GM19324 (cell line): ENCODE measurements at regions not wholly inside any gene's neighbourhood (a gene's known extent, or its start where the extent isn't known, plus 50 kb on each side); places are given as distances from the start of the nearest gene placed in this dataset.

ENCODE experiments used
- ATAC-seq: cut with Tn5 transposase; IDR thresholded peaks from one replicate; pipeline ENCODE4 v1.9.1; 2021; ENCODE audit warnings: mild to moderate bottlenecking, moderate library complexity; ENCODE audit not compliant: unreplicated experiment, low FRiP score

DNA sequence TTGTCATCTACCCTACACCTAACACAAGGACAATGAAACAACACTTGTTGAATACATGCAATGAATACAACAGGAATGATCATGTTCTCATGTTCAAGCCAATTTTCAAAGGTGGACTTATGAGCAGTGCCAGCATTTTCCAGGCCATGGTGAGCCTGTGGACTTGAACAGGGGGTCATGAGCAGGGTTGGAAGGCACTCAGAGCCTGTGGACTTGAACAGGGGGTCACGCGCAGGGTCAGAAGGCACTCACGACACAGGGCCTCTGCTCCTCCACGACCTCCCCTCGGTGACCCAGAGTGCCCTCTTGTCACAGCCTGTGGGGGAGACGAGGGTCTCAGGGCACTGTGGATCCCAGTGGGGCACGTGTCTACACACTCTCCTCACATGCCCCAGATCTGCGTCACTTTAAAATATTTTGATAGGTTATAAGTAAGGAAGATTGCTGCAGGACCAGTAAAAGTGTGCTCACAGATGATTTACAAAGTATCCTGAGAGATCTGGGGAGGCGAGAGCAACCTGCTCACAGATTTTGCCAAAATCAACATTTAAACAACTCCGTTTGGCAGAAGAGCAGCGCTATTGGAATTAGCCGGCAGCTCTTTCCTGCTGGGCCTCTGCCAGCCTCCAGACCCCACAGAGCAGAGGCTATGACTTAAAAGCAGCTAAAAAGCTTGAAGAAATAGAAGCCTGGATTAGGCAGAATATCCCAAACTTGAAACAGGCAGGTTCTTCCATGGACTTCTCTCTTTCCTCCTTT is 121.9 kb downstream of the TMEM18 start:
- no peak for ATAC-seq

DNA sequence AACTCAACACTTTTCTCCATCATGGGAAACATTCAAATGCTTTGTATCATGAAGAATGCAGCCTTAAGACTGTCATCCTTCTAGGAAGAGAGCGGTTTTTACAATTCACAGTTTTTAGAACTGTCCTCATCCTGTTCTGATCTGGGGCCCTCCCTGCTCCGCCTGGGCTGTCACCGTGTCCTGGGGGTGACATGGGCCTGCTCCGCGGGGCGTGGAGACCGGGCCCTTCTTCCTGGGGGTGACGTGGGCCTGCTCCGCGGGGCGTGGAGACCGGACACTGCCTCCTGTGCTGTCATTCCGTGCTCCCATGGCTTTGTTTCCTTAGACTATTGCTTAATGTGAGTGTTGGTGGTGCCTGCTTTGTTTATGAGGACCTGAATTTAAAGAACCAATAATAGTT is 122.8 kb downstream of the TMEM18 start:
- ATAC-seq = no peak

DNA sequence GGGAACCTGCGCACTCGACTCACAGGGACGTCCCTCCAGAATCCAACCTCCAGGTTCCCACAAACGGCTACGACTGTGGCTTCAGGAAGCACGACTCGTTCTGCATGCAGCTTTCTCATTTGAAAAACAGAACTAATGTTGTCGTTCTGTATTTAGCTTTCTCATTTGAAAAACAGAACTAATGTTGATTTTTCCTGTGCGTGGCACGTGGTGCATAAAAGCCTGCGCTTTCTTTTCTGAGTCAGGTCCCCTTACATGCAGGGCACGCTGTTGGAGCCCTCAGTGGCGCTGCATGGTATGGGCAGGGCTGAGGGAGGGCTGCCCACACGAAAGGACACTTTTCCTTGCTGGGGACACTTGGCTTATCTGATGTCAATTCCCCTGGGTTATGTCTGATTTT is 124.3 kb downstream of the TMEM18 start:
- no peak for ATAC-seq

DNA sequence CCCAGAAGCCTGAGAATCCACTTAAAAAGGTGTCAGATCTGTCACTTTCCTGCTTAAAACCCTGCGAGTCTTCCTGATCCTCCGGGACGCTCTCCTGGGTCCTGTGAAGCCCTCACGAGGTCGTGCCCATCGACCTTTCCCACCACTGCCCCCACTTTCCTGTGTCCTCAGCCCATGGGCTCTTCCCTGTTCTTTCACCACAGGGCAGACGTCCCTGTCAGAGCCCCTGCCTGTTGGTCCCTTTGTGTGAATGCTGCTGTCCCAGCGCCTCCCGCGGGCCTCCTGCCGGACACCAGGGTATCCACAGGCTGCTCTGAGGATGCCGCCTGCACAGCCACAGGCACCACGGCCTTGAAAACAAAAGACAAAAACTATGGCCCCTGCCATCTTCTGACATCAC is 125.6 kb downstream of the TMEM18 start:
- ATAC-seq = no peak

DNA sequence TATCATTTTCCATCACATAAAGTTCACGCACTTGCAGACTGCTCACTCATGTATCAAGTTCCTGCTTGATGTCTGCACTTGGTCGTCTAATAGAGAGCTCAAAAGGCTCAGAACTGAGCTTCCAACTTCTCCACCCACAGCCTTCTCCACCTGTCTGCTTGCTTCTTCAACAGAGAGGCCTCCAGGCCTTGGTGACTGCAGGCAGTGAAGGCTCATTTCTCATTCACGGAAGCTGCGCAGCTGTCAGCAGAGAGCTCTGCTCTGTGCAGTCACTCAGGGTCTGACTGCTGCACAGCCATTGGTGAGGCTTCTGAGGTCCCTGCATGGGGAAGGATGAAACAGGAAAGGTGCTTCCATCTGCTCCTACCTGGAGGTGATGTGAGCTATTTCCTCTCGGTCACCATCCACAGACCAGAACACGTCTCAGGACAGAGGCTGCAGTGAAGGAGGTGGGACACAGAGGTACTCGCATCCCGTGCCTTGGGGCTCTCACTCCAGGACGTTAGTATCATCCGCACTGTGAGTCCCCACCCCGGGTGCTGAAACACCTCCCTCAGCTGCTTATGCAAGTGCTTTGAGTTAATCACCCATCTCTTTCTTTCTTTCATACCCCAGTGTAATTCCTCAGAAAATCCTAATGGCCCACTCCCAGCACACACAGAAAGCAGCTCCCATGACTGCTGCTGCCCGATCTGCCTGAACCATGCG is 126.2 kb downstream of the TMEM18 start:
- no peak for ATAC-seq

DNA sequence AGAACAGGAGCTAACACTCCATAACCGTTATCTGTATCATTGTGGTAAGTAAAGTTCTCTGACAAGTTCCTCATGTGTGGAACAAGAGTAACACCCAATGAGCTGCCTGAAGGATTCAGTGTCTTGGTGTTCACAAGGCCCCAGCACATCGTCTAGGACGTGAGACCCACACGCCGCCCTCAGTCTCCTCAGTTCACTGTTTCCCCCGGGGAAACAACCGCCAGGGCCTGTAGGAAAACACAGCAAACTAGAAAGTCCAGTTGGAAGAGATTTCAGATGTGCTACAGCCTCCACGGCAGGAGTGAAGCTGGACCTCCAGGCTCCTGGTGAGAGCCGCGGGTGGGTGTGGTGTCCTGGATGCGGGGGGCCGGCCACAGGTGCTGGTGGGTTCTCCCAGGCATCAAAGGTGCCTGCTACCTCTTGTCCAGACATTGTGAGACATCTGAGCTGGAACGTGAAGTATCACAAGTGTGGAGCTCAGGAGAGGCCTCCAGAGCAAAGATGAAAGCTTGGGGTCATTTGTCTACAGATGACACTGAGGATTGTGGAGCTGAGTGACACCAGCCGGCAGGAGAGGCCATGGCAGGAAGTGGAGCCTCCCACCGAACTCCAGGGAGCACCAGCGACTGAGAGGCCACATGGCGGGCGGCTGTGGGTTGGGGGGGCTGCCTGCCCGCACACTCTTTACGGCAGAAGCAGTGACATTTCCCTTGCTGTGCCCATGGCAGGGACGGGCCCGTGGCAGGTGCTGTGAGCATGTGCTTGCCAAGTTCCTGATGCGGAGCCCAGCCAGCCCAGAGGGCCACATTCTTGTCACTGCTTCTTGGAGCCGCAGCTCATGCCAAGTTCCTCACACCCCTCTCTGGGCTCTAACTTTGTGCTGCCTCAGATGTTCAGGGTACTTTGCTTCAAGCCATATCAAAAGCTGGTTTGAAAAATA is 131.2 kb downstream of the TMEM18 start:
- ATAC-seq = no peak

DNA sequence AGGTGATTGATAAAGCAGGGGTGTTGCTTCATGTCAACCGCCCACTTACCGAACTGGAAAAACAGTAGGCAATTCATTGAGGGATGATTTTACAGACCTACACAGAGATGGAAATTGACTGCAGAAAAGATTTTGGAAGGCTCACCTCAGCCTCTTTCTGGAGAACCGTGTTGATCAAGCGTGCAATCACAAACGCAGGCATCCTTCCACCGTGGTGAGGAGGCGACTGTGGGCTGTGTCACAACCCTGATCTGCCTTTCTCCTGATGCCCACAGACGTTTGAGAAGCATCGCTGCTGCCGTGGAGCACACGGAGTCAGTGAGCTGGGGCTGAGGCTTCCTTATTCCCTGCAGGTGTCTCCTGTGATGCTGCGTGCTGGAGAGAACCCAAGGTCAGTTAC is 132.0 kb downstream of the TMEM18 start:
- ATAC-seq = no peak

DNA sequence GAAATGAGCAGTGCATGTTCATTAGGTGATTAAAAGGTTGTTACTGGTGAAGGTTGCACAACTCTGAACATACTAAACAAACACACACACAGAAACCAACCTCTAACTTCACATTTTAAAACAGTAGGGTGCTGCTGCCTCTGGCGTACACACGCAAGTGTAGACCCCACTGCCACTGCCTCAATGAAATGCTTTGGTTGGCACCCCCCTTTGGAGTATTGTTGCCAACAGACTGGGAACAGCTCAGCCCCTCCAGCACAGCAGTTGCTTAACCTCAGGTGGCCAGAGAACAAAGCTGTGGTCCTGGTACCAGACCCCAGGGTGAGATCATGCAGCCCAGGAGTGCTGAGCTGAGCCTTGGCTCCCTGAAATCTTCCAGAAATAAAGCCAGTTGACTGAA is 138.6 kb downstream of the TMEM18 start:
- ATAC-seq = no peak

DNA sequence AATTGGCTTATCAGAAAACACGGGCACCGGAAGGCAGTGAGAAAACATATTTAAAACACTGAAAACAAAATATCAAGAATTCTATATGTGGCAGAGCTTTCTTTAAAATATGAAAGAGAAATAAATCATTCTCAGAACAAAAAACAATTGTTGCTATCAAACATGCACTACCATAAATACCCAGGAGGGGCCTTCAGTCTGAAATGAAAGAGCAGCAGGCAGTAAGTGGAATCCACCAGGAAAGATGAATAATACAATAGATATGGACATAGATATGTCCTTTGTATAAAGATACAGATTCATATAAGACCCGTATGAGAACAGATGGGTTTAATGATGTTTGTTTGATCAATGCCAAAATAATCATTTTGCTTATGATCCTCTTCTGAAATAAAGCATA is 142.0 kb downstream of the TMEM18 start:
- ATAC-seq = no peak

DNA sequence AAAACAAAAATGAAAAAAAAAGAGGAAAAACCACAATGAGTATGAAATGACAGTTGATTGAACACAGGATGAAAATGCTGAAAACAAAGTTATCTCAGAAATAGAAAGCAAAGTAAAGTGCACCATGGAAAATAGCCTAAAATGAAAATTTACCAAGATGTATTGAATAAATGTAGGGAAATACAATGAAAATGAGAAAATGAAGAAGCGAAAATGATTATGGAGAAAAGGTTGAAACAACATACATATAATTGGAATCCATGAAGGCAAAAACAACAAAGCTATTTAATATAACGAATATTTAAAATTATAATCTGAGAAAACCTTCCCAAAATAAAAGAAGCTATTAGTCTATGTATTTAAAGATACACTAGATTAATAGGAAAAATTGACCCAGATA is 147.4 kb downstream of the TMEM18 start:
- no peak for ATAC-seq

DNA sequence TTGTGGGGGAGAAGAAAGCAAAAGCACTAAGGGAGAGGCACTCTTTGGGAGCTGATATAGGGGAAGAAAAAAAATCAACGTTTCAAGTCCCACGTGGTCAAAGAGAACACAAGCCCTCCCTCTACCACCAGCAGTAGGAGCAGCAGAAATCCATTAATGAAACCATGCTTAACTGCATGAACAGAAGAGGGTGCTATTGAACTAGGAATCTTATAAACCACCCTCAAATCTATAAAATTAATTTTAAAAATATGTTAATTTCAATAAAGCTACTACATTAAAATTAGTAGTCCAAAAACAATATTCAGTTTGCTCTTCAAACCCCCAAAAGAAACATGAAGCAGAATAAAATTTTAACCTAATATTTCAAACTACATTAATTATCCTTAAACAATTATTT is 147.8 kb downstream of the TMEM18 start:
- no peak for ATAC-seq

DNA sequence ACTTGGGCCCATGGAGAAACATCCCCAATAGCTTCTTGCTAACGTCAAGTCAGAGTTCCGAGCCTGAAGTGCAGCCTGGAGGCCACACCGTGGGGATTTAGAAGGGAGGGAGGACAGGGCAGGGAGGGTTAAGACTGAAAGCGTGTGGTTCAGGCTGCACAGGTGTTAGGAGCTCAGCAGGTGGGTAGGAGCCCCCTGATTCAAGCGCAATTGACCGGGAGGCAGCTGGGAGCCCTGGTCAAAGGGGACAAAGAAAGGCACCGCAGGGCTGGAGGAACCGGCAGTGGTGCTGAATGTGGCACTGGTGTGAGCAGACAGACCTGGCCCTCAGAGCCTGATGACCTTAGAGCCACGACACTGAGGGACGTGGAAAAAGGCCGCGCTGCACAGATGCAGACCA is 149.6 kb downstream of the TMEM18 start:
- ATAC-seq = no peak

DNA sequence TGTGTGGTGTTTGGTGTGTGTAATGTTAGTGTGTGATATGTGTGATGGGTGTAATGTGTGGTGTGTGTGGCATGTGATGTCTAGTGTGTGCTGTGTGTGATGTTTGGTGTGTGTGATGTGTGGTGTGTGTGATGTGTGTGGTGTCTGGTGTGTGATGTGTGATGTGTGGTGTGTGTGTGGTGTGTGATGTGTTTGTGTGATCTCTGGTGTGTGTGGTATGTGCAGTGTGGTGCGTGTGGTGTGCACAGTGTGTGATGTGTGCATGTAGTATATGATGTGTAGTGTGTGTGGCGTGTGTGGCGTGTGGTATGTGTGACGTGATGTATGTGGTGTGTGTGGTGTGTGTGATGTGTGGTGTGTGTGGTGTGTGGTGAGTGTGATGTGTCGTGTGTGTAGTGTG is 150.3 kb downstream of the TMEM18 start:
- no peak for ATAC-seq

DNA sequence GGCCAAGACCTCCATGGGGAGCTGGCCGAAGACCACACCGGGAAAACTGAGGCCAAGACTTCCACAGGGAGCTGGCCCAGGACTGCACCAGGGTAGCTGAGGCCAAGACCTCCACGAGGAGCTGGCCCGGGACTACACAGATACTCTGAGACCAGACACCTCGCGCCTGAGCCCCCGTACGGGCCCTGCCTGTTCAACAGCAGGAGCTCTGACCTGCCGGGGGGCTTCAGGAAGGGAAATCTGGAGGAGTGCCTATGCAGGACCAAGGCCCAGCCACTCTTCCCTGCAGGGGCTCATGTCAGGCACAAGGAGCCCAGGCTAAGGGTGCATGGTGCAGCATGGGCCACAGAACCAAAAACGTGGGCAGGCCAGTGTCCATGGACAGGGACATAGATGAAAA is 151.6 kb downstream of the TMEM18 start:
- no peak for ATAC-seq

DNA sequence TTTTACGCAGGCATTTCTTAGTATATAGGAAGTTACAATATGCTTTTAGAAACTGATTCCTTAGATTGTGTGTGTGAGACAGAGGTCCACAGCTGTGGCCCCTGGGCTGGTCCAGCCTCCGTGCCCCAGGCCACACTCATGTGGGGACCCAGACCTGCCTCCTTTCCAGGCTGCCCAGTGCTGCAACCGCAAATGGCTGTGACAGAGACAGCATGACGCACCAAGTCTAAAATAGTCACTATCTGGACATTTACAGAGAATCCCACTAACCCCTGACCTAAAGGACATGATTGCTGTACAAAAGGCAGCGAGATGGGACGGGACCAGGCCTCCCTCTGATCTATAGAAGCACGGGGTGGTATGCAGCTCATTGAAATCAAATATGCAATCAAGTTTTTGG is 152.2 kb downstream of the TMEM18 start:
- ATAC-seq = no peak

DNA sequence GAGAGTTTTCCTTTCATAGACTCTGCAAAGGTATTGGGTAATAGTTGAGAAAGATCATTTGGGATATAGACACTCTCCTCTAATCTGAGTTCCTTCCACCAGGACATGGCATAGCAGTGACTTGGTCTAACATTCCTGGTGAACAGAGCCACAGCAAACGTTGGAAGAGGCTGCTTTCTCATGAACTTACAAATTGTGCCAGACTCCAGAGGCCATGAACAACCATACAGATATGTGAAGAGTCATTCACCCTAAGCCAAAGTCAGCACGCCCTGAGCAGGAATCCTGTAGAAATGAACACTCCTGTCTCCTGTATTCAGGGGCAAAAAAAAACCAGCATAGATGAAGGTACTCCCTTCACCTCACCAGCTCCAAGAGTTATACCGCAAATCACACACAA is 152.8 kb downstream of the TMEM18 start:
- ATAC-seq = no peak

DNA sequence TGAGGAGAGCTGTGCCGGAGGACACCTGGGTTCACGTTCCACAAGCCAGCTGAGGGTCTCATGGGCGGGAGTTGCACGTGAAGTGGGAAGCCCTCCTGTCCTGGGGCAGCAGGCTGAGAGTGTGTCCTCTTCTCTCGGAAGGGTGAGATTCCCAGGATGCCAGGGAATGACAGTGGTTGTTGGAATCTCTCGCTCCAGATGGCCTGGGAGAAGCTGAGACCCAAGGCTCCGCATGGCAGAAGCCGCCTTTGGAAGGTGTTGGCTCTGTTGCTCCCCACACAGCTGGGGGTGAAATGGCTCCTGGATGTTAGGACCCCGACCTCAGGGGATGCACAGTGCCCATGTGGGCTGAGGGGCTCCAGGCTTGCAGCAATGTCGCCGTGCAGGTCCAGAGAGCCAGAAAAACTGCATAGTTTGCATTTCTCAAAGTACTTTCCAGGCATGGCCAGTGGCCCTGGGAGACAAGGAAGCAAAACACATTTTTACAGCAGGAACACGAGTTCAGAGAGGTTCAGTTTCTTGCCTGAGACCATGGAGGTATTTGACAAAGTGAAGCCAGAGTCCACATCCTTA is 153.4 kb downstream of the TMEM18 start:
- ATAC-seq = no peak

DNA sequence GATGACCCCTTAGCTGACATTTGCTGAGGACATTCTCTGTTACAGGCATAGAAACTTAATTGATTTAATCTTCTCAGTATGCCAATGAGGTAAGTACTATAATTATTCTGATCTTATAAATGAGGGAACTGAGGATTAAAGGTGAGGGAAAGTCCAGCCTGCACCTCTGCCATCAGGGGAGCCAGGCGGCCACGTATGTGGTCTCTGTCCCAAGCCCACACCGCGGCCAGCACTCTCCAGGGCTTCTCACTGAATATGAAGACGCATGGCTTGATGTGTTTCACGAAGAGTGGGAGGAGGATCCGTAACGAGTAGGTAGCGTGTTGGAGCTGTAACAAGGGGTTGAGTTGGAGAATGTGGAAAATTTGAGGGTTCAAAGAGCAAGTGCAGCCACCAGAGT is 154.4 kb downstream of the TMEM18 start:
- ATAC-seq = no peak

DNA sequence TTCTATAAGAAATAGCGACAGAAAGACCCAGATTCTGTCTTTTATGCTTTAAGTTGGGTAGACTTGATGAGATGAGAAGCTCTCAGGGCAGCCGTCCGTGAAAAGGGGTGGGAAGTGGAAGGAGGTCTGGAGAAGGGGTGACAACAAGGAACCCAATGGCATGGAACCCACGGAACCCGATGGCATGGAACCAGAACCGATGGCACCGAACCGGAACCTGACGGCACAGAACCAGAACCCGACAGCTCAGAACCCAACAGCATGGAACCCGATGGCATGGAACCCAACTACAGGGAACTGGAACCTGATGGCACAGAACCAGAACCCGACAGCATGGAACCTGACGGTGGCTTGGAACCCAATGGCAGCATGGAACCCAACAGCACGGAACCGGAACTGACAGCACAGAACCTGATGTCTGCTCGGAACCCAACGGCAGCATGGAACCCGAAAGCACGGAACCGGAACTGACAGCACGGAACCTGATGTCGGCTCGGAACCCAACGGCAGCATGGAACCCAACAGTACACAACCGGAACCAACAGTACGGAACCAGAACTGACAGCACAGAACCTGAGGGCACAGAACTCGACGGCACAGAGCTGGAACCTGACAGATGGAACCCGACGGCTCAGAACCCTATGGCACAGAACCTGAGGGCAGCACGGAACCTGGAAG is 155.2 kb downstream of the TMEM18 start:
- ATAC-seq = no peak

DNA sequence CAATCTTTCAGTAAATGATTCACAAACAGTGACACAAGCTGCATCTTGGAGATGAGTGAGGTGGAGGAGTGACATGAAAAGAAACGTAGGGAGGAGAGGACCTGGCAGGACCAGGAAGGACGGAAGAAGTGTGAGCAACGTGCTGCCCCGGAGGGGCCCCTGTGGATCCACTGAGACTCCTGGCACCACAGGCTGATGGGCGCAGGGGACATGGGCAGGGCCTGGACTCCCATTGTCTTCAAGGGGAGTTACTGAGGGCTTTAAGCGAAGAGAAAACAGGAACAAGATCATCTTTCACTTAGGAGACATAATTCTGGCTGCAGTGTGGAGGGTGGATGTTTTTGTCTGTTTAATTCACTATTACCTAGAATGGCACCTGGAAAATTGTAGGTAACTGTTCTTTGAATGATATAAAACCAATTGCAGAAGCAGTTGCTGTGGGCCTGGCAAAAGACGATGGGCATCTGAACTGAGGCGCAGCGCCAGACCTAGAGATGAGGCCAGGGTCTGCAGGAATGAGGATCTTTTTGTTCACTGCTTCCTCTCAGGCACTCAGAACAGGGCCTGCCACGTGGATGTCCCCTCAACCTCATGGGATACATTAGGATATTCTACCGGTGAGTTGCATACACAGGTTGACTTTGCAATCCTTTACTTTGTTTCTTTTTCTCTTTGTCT is 156.4 kb downstream of the TMEM18 start:
- ATAC-seq = no peak
